HG03342 (cell line): ENCODE measurements at regions not wholly inside any gene's neighbourhood (a gene's known extent, or its start where the extent isn't known, plus 50 kb on each side); places are given as distances from the start of the nearest gene placed in this dataset.
"Not testable (repeated sequence)": the region's sequence is repeated elsewhere in the genome, so short reads cannot be mapped to it uniquely, and the experiment has no call there.

Source experiments
- ATAC-seq: cut with Tn5 transposase; IDR thresholded peaks from one replicate; pipeline ENCODE4 v1.9.1; 2021; ENCODE audit warnings: mild to moderate bottlenecking, moderate library complexity; ENCODE audit not compliant: unreplicated experiment

DNA sequence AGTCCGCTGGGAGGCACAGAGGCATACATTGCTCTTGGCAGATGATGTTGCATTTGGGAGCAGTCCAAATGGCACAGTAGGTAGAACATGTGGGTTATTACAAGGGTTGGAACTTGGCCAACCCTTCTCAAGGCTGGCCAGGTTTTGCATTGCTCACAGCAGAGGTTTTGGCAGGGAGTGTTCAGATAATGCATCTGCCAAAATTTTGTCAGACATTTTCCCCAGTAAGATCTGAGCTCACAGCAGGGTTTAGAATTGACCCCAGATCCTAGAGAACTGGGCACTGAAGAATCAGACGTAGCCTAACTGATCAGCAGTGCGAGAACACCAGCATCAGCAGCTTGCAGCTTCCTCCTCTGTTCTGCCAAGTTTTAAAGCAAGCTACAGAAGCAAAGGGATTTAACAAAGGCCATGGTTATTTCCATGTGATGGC, 468.8 kb upstream of the KIF2B start:
- no peak for ATAC-seq

GRCh38 chr17:53344778-53345177, 477.9 kb upstream of the KIF2B start:
- no peak for ATAC-seq

GRCh38 chr17:53336281-53336680, 486.4 kb upstream of the KIF2B start:
- no peak for ATAC-seq

DNA sequence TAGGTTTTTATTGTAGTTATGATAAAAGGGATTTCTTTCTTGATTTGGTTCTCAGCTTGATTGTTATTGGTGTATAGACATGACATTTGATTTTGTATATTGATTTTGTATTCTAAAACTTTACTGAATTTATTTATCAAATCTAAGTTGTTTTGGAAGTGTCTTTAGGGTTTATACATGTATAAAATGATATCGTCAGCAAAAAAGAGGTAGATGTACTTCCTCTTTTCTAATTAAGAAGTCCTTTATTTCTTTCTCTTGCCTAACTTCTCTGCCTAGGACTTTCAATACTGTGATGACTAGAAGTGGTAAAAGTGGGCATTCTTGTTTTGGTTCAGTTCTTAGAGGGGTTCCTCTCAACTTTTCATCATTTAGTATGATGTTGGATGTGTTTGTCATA, 487.3 kb upstream of the KIF2B start:
- no peak for ATAC-seq

DNA sequence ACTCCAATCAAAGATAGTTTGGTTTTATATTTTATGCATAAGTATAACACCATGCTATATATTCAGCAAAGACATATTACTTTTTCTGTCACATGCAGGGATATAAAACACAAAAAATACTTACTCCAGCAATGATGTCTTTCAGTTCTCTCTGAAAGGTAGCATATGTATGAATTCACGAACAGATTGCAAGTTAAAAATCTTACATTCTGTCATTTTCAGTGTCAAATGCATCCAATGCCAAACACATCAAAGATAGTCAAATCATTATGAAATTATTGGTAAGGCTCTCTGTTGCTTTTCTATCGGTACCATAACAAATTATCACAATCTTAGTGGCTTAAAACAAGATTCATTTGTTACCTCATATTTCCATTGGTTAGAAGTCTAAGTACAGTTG, 492.0 kb upstream of the KIF2B start:
- no peak for ATAC-seq

DNA sequence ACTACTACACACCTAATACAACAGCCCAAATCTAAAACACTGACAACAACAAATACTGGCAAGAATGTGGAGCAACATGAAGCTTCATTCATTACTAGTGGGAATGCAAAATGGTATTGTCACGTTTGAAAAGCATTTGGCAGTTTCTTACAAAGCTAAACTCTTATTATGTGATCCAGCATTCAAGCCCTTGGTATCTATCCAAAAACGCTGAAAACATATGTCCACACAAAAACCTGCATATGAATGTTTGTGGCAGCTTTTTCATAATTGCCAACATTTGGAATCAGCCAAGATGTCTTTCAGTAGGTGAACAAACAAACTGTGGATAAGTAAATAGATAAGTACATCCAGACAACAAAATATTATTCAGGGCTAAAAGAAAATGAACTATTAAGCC, 501.1 kb upstream of the KIF2B start:
- ATAC-seq, result no peak

- no peak for ATAC-seq
These were observed 502.8 kb upstream of the KIF2B start for GRCh38 chr17:53319947-53320346.

DNA sequence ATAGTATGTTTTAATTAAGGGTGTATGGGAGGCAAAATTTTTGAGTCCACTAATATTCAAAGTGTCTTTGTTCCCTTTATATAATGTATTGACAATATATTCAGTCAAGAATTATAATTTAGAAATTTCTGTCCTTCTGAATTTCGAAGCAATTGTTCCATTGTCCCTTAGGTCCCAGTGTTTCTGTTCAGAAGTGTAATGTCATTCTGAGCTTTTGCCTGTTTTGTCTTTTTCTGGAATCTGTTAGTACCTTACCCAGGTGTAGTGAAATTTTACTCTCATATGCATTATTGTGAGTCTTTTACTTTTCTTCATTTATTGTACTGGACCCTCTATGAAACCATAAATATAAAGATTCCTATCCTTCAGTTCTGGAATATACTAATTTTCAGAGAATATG, 505.7 kb upstream of the KIF2B start:
- no peak for ATAC-seq

DNA sequence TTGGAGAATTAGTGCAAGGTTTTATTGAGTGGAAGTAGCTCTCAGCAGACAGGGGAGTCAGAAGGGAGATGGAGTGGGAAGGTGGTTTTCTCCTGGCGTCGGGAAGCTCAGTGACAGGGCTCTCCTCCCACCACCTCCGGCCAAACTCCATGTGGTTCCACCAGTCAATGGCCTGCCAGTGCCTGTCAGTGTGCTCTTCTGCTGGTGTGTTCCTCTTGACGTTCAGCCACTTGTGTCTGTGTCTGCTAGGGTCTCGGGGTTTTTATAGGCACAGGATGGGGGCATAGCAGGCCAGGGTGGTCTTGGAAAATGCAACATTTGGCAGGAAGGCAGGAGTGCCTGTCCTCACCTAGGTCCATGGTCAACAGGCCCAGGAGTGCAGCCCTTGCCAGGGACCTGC, 506.7 kb upstream of the KIF2B start:
- no peak for ATAC-seq

GRCh38 chr17:53314521-53314920, 508.2 kb upstream of the KIF2B start:
- no peak for ATAC-seq

DNA sequence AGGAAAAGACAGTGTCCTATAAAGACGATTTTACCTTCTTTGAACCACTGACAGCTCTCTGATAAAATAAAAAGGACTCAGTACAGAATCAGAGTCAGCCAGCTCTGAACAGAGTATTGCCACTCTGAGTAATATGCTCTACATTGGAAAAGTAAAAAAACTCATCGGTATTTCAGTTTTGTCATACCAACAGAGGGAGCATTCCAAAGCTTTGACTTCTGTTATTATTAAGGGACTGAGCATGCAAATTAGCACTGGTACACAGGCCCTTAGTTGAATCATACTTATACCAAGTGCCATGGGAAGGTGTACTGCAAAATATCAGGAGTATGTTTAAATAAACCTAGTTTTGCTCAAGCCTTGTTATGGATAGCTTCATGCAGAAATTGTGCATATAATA, 509.0 kb upstream of the KIF2B start:
- ATAC-seq, result no peak

DNA sequence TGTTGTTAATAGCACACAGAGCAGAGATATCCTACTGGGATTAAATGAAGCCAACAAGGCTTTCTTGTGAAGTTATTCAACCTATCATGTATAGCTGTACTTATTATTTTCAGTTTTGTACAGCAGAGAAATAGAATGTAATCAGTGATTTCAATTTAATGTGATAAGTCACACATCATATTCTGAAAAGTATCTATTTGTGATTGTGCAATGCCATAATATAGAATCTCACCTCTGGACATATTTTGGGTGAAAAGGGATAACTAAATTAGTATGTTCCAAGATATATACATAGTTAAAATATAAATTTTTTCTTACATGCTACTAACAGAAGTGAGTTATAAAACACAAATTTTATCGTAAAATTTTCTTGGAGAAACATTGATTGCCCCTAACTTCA, 544.3 kb upstream of the KIF2B start:
- no peak for ATAC-seq

- no peak for ATAC-seq
These were observed 549.6 kb upstream of the KIF2B start for GRCh38 chr17:53273126-53273525.

- no peak for ATAC-seq
These were observed 551.8 kb upstream of the KIF2B start for GRCh38 chr17:53270936-53271335.

DNA sequence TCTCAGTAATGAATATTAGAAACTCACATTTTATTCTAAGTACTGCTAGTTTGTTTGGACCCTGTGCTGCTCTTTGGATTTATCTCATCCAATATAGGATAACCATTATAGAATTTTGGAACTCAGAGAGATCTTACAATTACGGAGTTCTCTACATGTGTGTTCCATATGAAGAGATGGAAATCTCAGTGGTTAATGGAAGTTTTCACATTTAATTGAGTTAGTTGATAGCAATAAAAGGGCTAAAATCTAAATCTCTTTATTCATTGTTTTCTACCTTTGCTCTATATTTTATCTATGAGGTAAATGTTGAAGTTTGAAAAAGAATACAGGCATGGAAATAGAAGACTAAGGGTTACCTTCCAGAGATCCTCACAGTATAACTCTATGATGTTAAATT, 558.0 kb upstream of the KIF2B start:
- no peak for ATAC-seq

DNA sequence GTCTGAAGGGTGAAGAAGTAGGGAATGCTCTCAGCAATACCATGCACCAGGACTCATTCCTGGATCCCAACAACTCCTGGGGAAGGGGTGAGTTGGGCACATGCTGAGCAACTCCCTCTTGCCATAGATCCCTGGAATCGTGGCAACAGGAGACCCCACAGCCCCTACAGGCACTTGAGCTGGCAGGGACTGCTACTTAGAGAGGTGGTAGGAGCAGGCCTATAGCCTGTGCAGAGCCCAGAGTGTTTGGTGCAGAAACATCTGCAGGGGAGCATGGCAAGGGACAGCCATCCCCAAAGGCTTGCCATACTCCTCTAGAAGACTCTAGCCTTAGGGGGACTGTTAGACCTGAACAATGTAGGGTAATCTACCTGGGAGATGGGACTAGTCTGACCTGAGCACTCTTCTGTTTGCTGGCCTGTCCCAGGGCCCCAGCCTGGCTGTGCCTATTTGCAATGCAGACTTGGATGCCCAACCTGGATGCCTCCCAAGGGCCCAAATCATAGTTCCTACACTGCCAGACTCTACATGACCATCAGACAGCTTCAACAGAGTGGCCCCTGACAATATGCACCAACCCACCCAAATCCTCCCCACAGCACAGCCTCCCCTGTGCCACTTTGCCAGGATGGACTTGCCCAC, 568.6 kb upstream of the KIF2B start:
- ATAC-seq, result no peak

DNA sequence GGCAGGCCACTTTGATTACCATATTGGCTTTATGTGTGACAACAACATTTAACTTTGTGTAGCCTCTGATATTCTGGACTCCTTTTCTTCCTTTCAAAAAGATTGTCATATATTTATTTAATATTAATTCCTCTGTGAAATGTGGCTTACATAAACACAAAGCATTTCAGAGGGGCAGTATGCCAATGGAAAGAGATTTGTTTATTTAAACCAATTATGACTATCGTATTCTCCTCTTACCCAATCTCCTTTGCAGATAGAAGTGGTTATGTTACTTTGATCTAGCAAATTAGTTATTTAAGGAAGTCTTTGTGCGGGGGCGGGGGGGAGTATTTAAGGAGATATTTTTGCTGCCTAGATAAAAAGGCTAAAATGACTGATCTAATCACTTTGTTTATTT, 573.7 kb upstream of the KIF2B start:
- ATAC-seq, result no peak

DNA sequence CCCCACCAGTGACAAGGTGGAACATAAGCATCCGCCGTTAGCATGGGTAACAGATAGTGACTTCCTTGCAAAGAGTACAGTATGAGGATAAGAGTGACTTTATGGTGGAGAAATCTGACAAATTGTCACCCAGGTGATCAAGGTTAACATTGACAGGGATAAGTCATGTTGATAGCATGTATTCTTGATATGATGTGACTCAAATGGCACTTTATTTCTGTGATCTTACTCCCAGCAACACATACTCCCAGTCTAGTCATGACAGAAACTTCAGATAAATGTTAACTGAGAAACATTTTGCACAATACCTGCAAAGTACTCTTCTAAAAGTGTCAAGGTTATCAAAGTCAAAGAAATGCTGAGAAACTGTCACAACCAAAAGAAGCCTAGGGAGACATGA, 588.6 kb upstream of the KIF2B start:
- ATAC-seq, result no peak

DNA sequence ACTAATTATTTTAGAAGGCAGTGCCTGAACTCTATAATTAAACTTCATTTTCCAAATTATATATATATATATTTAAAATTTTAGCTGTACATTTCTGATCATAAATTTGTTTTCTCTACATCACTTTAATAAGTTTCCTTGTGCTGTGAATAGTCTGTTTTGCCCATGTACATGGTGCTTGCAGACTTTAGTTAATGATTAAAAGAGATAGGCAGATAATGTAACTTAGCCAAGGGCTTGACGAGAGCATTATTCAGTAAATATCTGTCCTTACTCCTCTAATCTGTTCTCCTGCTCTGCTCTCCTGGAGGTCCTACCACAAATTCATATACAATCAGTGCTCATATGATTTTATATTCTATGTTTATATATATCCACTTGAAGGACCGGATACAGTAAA, 595.2 kb upstream of the KIF2B start:
- ATAC-seq, result no peak

GRCh38 chr17:53227111-53227510, 595.6 kb upstream of the KIF2B start:
- ATAC-seq, result no peak

DNA sequence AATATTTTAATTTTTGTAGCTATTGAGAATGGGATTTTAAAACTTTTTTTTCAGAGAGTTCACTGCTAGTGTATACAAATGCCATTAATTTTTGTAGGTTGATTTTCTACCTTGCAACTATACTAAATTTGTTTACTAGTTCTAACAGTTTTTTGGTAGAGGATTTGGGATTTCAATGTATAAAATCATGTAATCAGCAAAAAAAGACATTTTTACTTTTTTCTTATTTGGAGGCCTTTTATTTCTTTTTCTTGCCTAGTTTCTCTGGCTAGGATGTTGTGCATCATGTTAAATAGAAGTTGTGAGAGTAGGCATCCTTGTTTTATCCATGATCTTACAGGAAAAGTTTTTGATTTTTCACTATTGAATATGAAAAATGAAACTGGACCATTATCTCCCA, 602.9 kb upstream of the KIF2B start:
- no peak for ATAC-seq

GRCh38 chr17:53218723-53219122, 604.0 kb upstream of the KIF2B start:
- no peak for ATAC-seq

- no peak for ATAC-seq
These were observed 605.4 kb upstream of the KIF2B start for GRCh38 chr17:53217311-53217710.

DNA sequence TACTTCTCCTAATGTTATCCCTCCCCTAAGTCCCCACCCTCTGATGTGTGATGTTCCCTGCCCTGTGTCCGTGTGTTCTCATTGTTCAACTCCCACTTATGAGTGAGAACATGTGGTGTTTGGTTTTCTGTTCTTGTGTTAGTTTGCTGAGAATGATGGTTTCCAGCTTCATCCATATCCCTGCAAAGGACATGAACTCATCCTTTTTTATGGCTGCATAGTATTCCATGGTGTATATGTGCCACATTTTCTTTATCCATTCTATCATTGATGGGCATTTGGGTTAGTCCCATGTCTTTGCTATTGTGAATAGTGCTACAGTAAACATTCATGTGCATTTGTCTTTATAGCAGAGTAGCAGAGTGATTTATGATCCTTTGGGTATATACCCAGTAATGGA, 613.8 kb upstream of the KIF2B start:
- ATAC-seq, result not testable (repeated sequence)
